GM21423 (cell line): ENCODE measurements at regions not wholly inside any gene's neighbourhood (a gene's known extent, or its start where the extent isn't known, plus 50 kb on each side); places are given as distances from the start of the nearest gene placed in this dataset.
"Not testable (repeated sequence)": the region's sequence is repeated elsewhere in the genome, so short reads cannot be mapped to it uniquely, and the experiment has no call there.

Experiments
- ATAC-seq: cut with Tn5 transposase; IDR thresholded peaks from one replicate; pipeline ENCODE4 v1.9.1; 2021; ENCODE audit warnings: mild to moderate bottlenecking, moderate library complexity; ENCODE audit not compliant: unreplicated experiment

GRCh38 chr6:84975316-84975715 lies 210.9 kb upstream of the TBX18 start:
- ATAC-seq, result no peak

DNA sequence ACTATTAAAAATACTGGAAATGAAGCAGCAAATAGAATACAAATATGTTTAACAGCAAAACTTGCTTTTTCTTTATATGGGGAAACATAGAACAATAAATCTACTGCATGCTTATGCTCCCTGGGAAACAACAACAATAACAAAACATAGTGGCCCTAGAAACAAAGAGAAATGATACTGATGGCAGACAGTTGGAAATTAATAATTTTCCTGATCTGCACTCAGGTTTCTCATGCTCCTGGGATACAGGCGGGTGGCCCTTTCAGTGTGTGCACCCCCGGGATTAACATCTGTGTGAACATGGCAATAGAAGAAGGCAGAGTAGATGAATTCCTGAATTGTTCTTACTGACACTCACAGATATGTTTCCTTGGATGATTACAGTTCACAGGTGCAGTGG lies 209.2 kb upstream of the TBX18 start:
- ATAC-seq, result no peak

DNA sequence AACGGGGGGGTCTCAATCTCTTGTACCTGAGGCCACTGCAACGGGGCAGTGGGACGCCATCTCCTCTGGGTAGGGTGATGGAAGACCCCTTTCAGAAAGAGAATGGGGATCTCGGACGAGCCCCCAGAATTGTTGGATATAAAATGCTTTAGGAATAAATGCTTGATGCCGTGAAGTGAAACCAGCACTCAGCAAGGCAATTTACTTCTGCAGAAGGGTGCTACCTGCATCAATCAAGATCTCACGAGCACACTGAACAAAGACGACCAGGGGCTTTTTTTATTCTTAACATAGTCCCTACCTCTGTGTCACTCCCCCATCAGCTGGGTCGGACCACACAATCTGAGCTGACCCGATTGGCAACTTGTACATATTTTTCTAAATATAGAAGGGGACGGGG lies 203.6 kb upstream of the TBX18 start:
- no peak for ATAC-seq

GRCh38 chr6:84967389-84967788 lies 203.0 kb upstream of the TBX18 start:
- no peak for ATAC-seq

DNA sequence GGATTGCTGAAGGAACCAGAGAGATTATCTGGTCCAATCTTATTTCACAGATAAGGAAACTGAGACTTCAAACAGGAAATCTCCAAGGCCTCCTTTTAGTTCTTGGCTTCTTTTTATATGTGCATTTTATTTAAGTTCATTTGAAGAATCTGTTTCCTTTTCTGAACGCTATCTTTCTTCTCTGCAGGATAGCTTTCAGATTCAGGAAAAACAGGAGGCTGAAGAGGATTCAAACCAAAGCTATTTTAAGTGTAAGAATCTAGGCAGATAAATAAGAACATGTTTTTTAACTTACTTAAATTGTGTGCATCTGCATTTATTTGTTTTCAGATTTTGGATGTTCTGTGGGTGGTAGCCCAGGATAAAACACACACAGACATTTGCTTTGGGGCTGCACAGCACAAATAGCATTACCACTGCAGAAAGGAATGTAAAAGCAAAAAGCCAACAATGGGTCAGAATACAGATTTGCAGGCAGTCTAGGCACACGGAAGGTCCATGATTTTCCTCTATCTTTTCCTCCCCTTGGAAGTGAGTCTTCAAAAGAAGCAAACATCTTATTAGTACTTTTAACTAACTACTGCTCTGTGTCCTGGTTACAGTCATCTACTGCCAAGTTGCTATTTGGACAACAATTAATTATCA lies 188.8 kb upstream of the TBX18 start:
- no peak for ATAC-seq

DNA sequence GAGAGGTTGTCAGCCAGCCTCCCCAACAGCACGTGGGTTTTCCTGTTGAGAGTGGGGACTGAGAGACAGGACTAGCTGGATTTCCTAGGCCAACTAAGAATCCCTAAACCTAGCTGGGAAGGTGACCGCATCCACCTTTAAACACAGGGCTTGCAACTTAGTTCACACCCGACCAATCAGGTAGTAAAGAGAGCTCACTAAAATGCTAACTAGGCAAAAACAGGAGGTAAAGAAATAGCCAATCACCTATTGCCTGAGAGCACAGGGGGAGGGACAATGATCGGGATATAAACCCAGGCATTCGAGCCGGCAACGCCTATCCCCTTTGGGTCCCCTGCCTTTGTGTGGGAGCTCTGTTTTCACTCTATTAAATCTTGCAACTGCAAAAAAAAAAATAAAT lies 180.5 kb upstream of the TBX18 start:
- not testable (repeated sequence) for ATAC-seq

- ATAC-seq, result no peak
Measured at GRCh38 chr6:84943905-84944304, 179.5 kb upstream of the TBX18 start.

- ATAC-seq, result not testable (repeated sequence)
Measured at GRCh38 chr6:84941609-84942008, 177.2 kb upstream of the TBX18 start.

DNA sequence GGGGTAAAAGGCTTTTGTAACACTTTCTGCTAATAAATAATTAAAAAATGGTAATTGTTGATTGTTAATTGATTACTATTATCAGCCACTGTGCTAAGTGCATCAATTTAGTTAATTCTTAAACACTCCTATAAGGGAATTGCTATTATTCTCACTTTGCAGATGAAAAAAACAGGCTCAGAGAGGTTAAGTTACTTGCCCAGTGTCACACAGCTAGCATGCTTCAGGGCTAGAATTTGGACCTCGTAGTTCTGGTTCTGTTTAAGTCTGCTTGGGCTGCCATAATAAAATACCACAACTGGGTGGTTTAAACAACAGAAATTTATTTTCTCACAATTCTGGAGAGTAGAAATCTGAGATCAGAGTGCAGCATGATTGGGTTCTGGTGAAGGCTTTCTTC lies 164.8 kb upstream of the TBX18 start:
- ATAC-seq, result no peak

DNA sequence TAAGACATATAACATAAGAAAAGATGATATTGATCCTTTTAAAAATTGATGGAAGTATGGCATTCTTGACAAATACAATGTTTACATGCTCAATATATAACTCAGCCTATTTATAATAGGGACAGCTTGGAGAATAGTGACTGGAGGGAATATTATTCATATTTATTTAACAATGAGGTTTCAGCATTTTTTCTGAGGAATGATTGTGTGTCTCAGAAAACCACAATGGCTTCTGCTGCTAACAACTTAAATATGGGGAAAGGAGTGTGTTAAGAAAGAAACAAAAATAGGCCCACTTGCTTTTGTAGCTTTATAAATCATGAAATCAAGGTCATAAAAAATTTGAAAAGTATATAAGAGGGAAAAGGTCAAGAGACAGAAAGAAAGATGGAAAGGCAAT lies 163.2 kb upstream of the TBX18 start:
- ATAC-seq, result no peak

- no peak for ATAC-seq
Measured at GRCh38 chr6:84926189-84927155, 162.1 kb upstream of the TBX18 start.

DNA sequence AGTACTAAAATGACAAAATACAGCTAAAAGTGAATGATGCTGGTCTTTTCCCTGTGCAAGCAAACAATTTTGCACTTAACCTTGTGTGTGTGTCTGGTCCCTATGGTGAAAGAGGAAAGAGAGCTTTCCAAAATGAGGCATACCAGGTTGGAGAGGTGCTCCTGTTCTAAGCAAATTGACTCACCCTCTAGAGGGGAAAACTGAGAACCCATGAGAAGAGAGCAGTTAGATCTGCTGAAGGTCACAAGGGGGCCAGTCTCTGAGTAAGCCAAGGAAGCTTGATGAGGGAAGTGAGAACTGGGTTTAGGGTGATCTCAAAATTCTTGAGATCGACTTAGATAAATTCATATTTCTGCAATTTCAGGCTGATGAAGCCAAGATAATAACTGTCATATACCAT lies 157.5 kb upstream of the TBX18 start:
- ATAC-seq, result no peak

DNA sequence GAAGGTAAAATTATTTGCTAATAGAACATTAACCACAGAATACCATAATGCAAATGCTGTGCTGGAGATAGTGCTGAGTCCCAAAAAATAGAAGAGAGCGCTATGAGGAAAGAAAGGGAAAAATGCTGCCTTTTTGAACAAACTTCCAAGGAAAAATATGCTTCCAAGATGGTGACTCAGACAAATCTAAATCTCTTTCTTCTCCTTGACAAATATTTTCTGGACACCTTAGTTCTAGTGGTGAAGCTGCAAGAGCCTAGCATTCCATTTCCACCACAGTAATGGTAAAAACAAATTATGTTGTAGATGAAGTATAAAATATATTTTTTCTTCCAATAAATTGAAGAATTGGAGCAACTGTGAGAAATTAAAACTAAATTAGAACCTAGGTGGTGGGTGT lies 155.6 kb upstream of the TBX18 start:
- no peak for ATAC-seq

GRCh38 chr6:84916704-84917103 lies 152.3 kb upstream of the TBX18 start:
- no peak for ATAC-seq

- ATAC-seq, result no peak
Measured at GRCh38 chr6:84912472-84913322, 148.3 kb upstream of the TBX18 start.

- ATAC-seq, result no peak
Measured at GRCh38 chr6:84910906-84911607, 146.7 kb upstream of the TBX18 start.

DNA sequence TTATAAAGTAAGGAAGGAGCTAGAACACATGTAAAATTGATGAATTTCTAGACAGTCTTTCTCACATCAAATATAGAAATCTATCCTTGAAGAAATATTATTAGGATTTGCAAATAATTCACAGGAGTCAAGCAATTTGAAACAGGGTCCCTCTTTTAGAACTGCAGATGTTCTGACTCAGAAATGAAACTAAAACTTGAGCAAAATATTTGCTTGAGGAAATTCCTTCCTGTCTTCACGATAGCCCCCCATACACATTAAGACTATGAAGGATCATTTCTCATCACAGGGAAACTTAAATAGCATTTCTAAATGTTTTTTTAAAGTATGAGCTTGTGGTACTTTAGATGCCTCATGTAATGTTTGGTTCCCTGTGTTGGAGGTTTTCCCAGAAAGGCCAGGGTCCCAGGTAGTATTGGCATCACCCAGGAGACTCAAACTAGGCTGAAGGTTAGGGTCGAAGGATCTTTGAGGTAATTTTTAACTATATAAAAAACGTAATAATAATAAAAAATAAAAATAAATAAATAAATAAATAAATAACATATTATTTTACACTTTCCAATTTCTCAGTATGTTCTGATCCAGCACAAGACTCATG lies 144.0 kb upstream of the TBX18 start:
- no peak for ATAC-seq

- no peak for ATAC-seq
Measured at GRCh38 chr6:84906514-84906913, 142.1 kb upstream of the TBX18 start.

- no peak for ATAC-seq
Measured at GRCh38 chr6:84905823-84906222, 141.4 kb upstream of the TBX18 start.

- ATAC-seq, result no peak
Measured at GRCh38 chr6:84902354-84902928, 138.0 kb upstream of the TBX18 start.
